OCI-LY1 (cell line): ENCODE measurements at regions not wholly inside any gene's neighbourhood (a gene's known extent, or its start where the extent isn't known, plus 50 kb on each side); places are given as distances from the start of the nearest gene placed in this dataset.

Experiments
- EZH2 ChIP-seq: fragments of 200-600 bp; sonication (generic), shearing (Covaris generic); IDR thresholded peaks from 2 replicates; pipeline ENCODE4 v1.8.0; 2017; ENCODE audit warnings: borderline replicate concordance, mixed run types, mild to moderate bottlenecking, antibody characterized with exemption, low read length, moderate library complexity, mixed read lengths
- TF ChIP-seq, protein P1 (sequence below): fragments of 200-600 bp; sonication (generic), shearing (Covaris generic); IDR thresholded peaks from 2 replicates; pipeline ENCODE4 v1.5.1; 2017; ENCODE audit warnings: mild to moderate bottlenecking, antibody characterized with exemption, low read length, moderate library complexity, mixed read lengths

DNA sequence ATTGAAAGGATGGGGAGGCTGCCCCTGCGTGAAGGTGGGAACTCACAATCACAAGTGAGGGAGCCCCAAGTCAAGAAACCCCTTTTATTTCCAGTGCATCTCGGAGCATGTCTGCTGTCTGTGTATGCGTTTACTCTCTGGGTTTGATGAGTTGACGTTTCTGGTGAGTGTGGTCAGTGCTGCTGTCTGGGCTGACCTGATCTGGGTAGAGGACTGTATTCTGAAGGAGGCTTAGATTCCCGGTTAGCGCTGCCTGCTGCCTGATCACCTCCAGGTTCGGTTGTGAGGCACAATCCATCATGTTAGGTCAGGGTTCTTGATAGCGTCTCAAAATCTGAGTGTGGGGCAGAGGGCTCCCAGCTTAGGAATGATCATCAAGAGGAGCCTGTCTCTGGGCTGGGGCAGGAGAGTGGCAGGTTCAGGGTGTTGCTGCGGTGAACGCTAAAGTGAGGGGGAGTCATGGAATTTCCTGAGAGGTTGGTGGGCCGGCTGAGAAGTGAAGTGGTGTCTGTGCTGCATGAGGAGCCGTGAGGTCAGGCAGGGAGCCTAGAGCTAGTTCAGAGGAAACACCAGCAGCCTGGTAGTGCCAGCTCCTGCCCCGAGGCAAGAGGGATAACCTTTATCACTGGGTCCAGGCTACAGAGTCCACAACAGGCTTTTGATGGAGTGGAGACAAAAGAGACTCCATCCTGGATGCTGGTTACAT is 225.3 kb upstream of the CST7 start:
- TF ChIP-seq, protein P1, sequence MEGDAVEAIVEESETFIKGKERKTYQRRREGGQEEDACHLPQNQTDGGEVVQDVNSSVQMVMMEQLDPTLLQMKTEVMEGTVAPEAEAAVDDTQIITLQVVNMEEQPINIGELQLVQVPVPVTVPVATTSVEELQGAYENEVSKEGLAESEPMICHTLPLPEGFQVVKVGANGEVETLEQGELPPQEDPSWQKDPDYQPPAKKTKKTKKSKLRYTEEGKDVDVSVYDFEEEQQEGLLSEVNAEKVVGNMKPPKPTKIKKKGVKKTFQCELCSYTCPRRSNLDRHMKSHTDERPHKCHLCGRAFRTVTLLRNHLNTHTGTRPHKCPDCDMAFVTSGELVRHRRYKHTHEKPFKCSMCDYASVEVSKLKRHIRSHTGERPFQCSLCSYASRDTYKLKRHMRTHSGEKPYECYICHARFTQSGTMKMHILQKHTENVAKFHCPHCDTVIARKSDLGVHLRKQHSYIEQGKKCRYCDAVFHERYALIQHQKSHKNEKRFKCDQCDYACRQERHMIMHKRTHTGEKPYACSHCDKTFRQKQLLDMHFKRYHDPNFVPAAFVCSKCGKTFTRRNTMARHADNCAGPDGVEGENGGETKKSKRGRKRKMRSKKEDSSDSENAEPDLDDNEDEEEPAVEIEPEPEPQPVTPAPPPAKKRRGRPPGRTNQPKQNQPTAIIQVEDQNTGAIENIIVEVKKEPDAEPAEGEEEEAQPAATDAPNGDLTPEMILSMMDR: no peak
- no peak for TF ChIP-seq EZH2
